OCI-LY7 (cell line): ENCODE measurements at regions not wholly inside any gene's neighbourhood (a gene's known extent, or its start where the extent isn't known, plus 50 kb on each side); places are given as distances from the start of the nearest gene placed in this dataset.
"Not testable (repeated sequence)": the region's sequence is repeated elsewhere in the genome, so short reads cannot be mapped to it uniquely, and the experiment has no call there.

Experiments used
- CTCF ChIP-seq: fragments of 200-600 bp; sonication (generic); conservative IDR thresholded peaks from 2 replicates; pipeline ENCODE4 v1.5.1; 2014; ENCODE audit warnings: mild to moderate bottlenecking, antibody characterized with exemption, low read length, moderate library complexity, mixed read lengths
- EZH2phosphoT487 ChIP-seq: fragments of 200-600 bp; sonication (generic); IDR thresholded peaks from 2 replicates; pipeline ENCODE4 v1.6.1; 2018; ENCODE audit warnings: low read depth, borderline replicate concordance, mild to moderate bottlenecking, mixed run types, antibody characterized with exemption, low read length, moderate library complexity, mixed read lengths

DNA sequence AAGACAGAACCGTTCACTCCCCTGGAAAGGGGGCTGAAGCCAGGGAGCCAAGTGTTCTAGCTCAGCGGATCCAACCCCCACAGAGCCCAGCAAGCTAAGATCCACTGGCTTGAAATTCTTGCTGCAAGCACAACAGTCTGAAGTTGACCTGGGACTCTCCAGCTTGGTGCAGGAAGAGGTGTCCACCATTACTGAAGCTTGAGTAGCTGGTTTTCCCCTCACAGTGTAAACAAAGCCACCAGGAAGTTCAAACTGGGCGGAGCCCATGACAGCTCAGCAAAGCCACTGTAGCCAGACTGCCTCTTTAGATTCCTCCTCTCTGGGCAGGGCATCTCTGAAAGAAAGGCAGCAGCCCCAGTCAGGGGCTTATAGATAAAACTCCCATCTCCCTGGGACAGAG, 132.8 kb upstream of the SPRED1 start:
- not testable (repeated sequence) for TF ChIP-seq CTCF, EZH2phosphoT487
